Thyroid gland (tissue), 4 donors: ENCODE measurements at regions not wholly inside any gene's neighbourhood (a gene's known extent, or its start where the extent isn't known, plus 50 kb on each side); places are given as distances from the start of the nearest gene placed in this dataset.

ENCODE experiments used
- DNase-seq, 2 donors: peaks; one replicate each; pipeline ENCODE4 v3.0.0-alpha.2; 2019
- H3K27ac ChIP-seq, 3 donors: fragments of 200-600 bp; sonication (generic); 1 replicate in 2 of 3; 2 replicates in 1 of 3; pipeline ENCODE4 v1.5.1; 2016 to 2019; ENCODE audit warnings: mild to moderate bottlenecking in 1 of 3, moderate library complexity in 1 of 3
- H3K27me3 ChIP-seq: fragments of 200-600 bp; sonication (generic); one replicate; pipeline ENCODE4 v1.5.1; 2019
- H3K36me3 ChIP-seq, 2 donors: fragments of 200-600 bp; sonication (generic); one replicate each; pipeline ENCODE4 v1.5.1; 2016 to 2019
- H3K4me1 ChIP-seq, 2 donors: fragments of 200-600 bp; sonication (generic); one replicate each; pipeline ENCODE4 v1.5.1; 2017 to 2019
- H3K4me3 ChIP-seq, 3 donors: fragments of 200-600 bp; sonication (generic); replicated peaks in 1 of 3; 1 replicate in 2 of 3; 2 replicates in 1 of 3; pipeline ENCODE4 v1.5.1; 2016; ENCODE audit warnings: mild to moderate bottlenecking in 1 of 3
- H3K9me3 ChIP-seq: fragments of 200-600 bp; sonication (generic); one replicate; pipeline ENCODE4 v1.5.1; 2017
- CTCF ChIP-seq, 6 experiments: fragments of 200-600 bp in 3 of 6; fragments of 450-650 bp in 3 of 6; sonication (generic) in 3 of 6; IDR thresholded peaks; one replicate each; pipeline ENCODE4 v1.5.1; 2016 to 2019; ENCODE audit warnings: antibody characterized with exemption in 6 of 6, mild to moderate bottlenecking in 2 of 6, inconsistent platforms in 1 of 6, moderate library complexity in 1 of 6
- POLR2A ChIP-seq, 2 donors: fragments of 450-650 bp; IDR thresholded peaks; one replicate each; pipeline ENCODE4 v1.6.1; 2017; ENCODE audit warnings: antibody characterized with exemption in 2 of 2, mild to moderate bottlenecking in 2 of 2, moderate library complexity in 1 of 2
- WGBS, 2 donors: methylation state at CpG; one replicate each; pipeline ENCODE4 v1.1.5; 2017; 5-methylcytosine and 5-hydroxymethylcytosine counted together
- intact Hi-C: fragments of 100-400 bp; cut with DNase I; formaldehyde crosslinking; loops from one replicate; pipeline ENCODE4 v1.15.1; 2023

- H3K9me3 ChIP-seq, result no peaks in the 10 kb centered on the region
- no peak overlapping the region for H3K27ac ChIP-seq
- DNase-seq, result no peak
- H3K36me3 ChIP-seq, result no peaks in the 10 kb centered on the region
- TF ChIP-seq CTCF (IDR thresholded peaks at IDR 0.05), result no peak
- TF ChIP-seq POLR2A (IDR thresholded peaks at IDR 0.05), result no peak
- no peak overlapping the region for H3K4me3 ChIP-seq
- no peaks in the 10 kb centered on the region for H3K27me3 ChIP-seq
- intact Hi-C loops, result no loop called here
- 77 to 79% methylated on average over 10 of the region's 10 CpGs for WGBS, 2 donors
- no peaks in the 10 kb centered on the region for H3K4me1 ChIP-seq
These were observed 74.7 kb upstream of the TRPC4 start for GRCh38 chr13:37944081-37944868.

- Histone ChIP-seq H3K9me3 (no peaks in the 10 kb centered on the region), H3K4me3 (no peak overlapping the region), H3K27ac (no peak overlapping the region), H3K4me1 (no peaks in the 10 kb centered on the region), H3K36me3 (no peaks in the 10 kb centered on the region), H3K27me3 (no peaks in the 10 kb centered on the region)
- intact Hi-C loops, result no loop called here
- DNase-seq, result no peak
- TF ChIP-seq POLR2A (IDR thresholded peaks at IDR 0.05) (no peak), CTCF (IDR thresholded peaks at IDR 0.05) (no peak)
These were observed 73.4 kb upstream of the TRPC4 start for GRCh38 chr13:37942929-37943328.

- Histone ChIP-seq H3K4me3 (no peak overlapping the region), H3K36me3 (no peaks in the 10 kb centered on the region), H3K4me1 (no peaks in the 10 kb centered on the region), H3K27ac (no peak overlapping the region), H3K27me3 (no peaks in the 10 kb centered on the region), H3K9me3 (no peaks in the 10 kb centered on the region)
- WGBS, 2 donors, result 73 to 84% methylated on average over 23 to 25 of the region's 25 CpGs
- no peak for DNase-seq
- intact Hi-C loops, result no loop called here
- TF ChIP-seq CTCF (IDR thresholded peaks at IDR 0.05), result no peak
- no peak for TF ChIP-seq POLR2A (IDR thresholded peaks at IDR 0.05)
These were observed 65.0 kb upstream of the TRPC4 start for GRCh38 chr13:37934339-37935191.

GRCh38 chr13:37929308-37929707 lies 59.7 kb upstream of the TRPC4 start:
- no peaks in the 10 kb centered on the region for H3K36me3 ChIP-seq
- intact Hi-C loops, result no loop called here
- H3K27me3 ChIP-seq, result no peaks in the 10 kb centered on the region
- H3K27ac ChIP-seq, result no peak overlapping the region
- H3K4me1 ChIP-seq, result no peaks in the 10 kb centered on the region
- H3K9me3 ChIP-seq, result no peaks in the 10 kb centered on the region
- WGBS, 2 donors, result 71 to 74% methylated on average over 4 of the region's 4 CpGs
- TF ChIP-seq CTCF (IDR thresholded peaks at IDR 0.05) (no peak), POLR2A (IDR thresholded peaks at IDR 0.05) (no peak)
- no peak overlapping the region for H3K4me3 ChIP-seq
- no peak for DNase-seq

GRCh38 chr13:37927561-37927960 lies 58.0 kb upstream of the TRPC4 start:
- Histone ChIP-seq H3K9me3 (no peaks in the 10 kb centered on the region), H3K27ac (no peak overlapping the region), H3K4me3 (no peak overlapping the region), H3K36me3 (no peaks in the 10 kb centered on the region), H3K4me1 (no peaks in the 10 kb centered on the region), H3K27me3 (no peaks in the 10 kb centered on the region)
- WGBS, 2 donors, result 74 to 85% methylated on average over 4 of the region's 4 CpGs
- no peak for TF ChIP-seq POLR2A (IDR thresholded peaks at IDR 0.05)
- DNase-seq, result no peak
- intact Hi-C loops, result no loop called here
